A673 (cell line): ENCODE measurements at regions not wholly inside any gene's neighbourhood (a gene's known extent, or its start where the extent isn't known, plus 50 kb on each side); places are given as distances from the start of the nearest gene placed in this dataset.

ENCODE experiments used
- EZH2 ChIP-seq: fragments of 200-600 bp; sonication (generic); IDR thresholded peaks from 2 replicates; pipeline ENCODE4 v1.6.1; 2017; ENCODE audit warnings: borderline replicate concordance, low read depth, mild to moderate bottlenecking, mixed read lengths, antibody characterized with exemption, low read length; ENCODE audit not compliant: poor library complexity, severe bottlenecking
- TF ChIP-seq, protein P1 (sequence below): fragments of 300-800, 200-600 bp; sonication (generic); conservative IDR thresholded peaks from 2 replicates; pipeline ENCODE4 v1.5.1; 2017; ENCODE audit warnings: low read depth, mild to moderate bottlenecking, antibody characterized with exemption, low read length, moderate library complexity, mixed read lengths

DNA sequence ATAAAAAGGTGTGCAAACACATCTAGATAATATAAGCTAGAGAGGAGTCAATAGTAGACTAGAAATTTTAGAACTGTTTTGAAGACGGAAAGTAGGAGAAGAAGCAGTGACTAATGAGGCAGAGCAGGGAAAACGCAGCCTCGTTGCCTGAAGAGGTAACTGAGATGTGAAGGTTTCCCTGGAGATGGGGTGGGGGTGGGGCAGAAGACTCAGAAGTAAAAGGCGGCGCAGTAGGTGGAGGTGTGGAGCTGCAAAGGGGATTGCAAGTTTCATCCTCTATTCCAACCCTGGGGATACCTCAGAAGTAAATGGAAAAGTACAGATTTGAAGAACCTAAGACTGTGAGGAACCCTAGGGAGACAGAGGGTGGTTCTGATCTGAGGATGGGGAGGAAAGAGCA, 109.5 kb downstream of the TMPRSS5 start:
- TF ChIP-seq, protein P1, sequence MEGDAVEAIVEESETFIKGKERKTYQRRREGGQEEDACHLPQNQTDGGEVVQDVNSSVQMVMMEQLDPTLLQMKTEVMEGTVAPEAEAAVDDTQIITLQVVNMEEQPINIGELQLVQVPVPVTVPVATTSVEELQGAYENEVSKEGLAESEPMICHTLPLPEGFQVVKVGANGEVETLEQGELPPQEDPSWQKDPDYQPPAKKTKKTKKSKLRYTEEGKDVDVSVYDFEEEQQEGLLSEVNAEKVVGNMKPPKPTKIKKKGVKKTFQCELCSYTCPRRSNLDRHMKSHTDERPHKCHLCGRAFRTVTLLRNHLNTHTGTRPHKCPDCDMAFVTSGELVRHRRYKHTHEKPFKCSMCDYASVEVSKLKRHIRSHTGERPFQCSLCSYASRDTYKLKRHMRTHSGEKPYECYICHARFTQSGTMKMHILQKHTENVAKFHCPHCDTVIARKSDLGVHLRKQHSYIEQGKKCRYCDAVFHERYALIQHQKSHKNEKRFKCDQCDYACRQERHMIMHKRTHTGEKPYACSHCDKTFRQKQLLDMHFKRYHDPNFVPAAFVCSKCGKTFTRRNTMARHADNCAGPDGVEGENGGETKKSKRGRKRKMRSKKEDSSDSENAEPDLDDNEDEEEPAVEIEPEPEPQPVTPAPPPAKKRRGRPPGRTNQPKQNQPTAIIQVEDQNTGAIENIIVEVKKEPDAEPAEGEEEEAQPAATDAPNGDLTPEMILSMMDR = no peak
- no peak for TF ChIP-seq EZH2
